ENCODE measurements at regions not wholly inside any gene's neighbourhood (a gene's known extent, or its start where the extent isn't known, plus 50 kb on each side); places are given as distances from the start of the nearest gene placed in this dataset.

DNA sequence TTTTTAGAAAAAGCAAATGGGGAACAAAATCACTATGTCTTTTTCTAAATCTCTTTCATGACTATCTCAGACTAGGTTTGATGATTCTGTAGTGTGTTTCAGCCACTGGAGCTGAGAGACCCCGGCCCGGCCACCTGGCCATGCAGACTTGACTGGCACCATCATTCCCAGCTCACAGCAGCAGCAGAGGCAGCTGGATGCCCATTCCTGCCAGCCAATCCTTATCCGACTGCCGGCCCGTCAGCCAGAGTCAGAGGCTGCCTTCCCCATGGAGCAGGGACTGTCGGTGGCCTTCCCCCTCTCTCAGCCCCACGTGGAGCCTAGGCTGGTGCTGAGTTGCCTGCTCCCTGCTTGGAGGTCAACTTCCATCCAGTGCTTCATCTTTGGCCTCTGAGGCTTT lies 56.0 kb upstream of the WSB1 start:
- TF ChIP-seq POLR2A (IDR thresholded peaks at IDR 0.05; ENCODE audit: low read length) (no peak), GATA1 (IDR thresholded peaks at IDR 0.05; ENCODE audit: low read depth, low read length) (no peak)
